Medulla oblongata (tissue), 1 donor: ENCODE measurements at regions not wholly inside any gene's neighbourhood (a gene's known extent, or its start where the extent isn't known, plus 50 kb on each side); places are given as distances from the start of the nearest gene placed in this dataset.

Experiments used
- DNase-seq: peaks from one replicate; pipeline ENCODE4 v3.0.0-alpha.2; 2015; ENCODE audit errors: extremely low spot score

DNA sequence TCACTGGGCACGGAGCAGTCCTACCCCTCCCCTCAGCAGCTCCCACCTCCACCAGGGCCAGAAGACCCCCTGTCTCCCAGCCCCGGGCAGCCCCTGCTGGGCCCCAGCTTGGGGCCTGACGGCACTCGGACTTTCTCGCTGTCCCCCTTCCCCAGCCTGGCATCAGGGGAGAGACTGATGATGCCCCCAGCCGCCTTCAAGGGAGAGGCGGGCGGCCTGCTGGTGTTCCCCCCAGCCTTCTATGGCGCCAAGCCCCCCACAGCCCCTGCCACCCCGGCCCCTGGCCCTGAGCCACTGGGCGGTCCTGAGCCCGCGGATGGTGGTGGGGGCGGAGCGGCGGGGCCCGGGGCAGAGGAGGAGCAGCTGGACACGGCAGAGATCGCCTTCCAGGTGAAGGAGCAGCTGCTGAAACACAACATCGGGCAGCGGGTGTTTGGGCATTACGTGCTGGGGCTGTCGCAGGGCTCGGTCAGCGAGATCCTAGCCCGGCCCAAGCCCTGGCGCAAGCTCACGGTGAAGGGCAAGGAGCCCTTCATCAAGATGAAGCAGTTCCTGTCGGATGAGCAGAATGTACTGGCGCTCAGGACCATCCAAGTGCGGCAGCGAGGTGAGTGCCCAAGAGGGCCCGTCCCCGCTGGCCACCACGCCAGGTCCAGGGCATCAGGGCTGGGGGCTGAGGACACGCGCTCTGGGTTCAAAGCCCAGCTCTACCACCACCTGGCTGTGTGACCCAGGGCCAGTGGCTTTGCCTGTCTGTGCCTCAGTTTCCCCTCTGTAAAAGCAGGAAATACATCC is 58.6 kb downstream of the PHETA1 start:
- no peak for DNase-seq

DNA sequence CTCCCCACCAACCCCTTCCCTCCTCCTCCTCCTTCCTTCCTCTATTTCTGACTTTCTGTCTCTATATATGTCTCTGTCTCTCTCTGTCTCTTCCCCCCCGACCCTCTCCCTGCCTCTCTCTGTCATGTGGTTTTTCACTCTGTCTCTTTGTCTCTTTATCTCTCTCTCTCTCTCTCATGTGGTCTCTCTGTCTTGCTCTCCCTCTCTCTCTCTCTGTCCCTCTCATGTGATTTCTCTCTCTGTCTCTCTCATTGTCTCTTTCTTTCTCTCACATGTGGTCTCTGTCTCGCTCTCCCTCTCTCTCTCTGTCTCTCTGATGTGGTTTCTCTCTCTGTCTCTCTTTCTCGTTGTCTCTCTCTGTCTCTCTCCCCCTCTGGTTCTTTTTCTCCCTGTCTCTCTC is 59.3 kb downstream of the PHETA1 start:
- no peak for DNase-seq

DNA sequence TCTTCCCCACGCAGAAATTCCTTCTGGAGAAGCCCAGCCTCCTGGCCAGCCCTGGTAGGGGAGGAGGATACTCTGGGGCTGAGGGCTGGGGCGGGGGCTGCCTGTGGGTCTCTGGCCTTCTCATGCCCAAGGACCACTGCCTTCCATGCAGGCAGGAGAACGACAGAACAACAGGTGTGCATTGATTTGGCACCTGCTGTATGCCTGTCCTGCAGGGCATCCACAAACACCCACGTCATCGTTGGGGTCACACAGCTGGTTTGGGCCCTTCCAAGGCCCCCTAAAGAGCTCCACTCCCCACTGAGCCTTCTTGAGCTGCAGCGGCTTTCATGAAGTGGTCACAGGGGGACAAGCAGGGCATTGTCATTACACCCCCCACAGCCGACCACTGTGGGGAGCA is 60.4 kb downstream of the PHETA1 start:
- DNase-seq: no peak

DNA sequence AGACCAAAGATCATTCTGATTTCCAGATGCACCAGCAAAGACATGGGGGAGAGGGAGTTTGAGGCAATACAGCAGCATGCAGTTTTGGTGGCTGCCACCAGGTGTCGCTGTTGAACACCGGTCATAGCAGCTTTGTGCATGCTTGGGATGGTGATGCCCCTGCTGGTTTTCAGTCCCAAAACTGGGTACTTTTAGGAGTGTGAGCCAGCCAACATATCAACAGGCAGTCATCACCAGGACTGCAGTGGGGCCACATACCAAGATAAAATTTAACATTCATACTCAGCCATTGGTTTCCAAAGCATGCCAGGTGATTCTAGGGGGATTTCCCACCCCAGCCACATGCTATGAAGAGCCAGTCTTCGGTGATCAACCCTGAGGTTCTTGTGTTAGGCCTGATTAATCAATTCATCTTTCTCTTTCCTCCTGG is 64.2 kb downstream of the PHETA1 start:
- no peak for DNase-seq

DNA sequence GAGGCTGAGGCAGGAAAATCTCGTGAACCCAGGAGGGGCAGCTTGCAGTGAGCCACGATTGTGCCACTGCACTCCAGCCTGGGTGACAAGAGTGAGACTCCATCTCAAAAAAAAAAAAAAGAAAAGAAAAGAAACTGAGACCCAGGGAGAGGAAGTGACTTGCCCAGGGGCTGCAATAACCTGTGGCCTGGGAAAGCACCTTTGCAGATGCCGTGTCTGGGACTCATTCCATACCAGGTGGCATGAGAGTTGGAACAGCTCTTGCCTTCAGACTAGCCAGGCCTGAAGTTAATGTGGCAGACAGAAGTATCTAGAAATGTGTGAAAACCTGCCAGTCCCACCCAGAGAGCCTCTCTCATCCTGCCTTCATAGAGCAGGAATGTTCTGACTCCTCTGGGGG is 65.4 kb downstream of the PHETA1 start:
- DNase-seq: no peak

DNA sequence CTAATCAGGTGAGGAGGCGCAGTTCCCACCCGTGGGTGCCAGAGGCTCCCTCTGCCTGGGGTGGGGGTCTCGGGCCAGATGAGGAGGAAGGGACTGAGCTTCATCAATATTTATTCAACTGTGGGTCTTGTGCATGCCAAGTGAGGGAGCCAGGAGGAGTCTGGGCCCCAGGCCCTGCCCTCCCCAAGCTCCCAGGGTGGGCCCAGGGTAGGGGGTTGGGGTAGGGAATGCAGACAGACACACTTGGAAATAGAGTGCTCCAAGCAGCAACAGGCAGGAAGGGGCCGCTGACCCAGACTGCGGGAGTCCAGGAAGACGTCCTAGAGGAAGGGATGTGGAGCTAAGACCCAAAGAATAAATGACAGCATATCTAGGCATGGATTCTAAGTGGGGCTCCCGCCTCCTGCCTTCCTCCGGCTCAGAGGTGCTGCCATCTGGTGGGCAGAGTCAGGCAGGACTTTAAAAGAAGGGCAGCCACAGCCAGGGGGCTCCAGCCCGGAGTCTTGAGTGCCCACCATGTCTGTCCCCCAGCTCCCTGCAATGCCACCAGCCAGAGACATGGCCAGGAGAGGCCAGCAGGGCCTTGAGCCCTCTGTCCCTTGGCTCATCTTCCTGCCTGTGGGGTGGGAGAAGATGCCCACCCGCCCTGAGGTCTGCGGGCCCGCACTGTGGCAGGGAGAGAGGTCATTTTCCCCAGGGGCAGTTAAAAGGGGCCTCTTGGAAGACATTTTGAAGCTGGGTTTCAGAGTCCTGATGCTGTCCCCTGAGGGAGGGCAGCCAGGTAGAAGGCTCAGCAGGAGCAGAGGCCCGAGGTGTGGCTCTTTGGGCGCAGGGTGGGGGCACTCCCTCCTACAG is 70.1 kb downstream of the PHETA1 start:
- DNase-seq: peak; percentile 58

DNA sequence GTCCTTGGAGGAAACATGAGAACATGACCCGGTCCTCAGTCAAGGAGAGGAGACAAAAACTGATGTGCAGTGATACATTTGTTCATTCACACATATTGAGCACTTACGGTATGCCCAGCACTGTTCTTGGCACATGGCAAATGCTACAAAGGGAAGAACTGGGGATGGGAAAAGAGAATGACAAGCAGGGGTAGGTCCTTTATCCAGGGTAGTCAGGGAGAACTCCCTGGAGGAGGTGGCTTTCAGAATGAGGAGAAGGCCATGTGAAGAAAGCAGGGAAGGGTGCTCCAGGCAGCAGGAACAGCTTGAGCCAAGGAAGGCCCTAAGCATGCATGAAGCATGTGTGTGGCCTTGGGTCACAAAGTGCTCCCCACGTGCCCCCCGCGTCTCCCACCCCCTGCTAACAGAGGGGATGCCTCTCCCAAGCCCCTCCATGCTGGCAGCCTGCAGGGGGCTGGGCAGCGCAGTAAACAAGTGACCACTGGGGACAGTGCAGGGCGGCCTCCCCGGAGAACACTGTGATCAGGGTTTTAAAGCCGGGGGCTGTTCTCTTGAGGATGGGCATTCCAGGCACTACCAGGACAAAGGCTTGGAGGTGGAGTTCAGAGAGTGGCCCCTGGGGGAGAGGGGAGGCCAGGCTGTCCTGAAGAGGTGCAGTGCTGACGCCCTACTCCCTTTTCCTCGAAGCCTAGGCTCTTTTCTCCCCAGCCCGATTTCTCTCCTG is 71.0 kb downstream of the PHETA1 start:
- no peak for DNase-seq

DNA sequence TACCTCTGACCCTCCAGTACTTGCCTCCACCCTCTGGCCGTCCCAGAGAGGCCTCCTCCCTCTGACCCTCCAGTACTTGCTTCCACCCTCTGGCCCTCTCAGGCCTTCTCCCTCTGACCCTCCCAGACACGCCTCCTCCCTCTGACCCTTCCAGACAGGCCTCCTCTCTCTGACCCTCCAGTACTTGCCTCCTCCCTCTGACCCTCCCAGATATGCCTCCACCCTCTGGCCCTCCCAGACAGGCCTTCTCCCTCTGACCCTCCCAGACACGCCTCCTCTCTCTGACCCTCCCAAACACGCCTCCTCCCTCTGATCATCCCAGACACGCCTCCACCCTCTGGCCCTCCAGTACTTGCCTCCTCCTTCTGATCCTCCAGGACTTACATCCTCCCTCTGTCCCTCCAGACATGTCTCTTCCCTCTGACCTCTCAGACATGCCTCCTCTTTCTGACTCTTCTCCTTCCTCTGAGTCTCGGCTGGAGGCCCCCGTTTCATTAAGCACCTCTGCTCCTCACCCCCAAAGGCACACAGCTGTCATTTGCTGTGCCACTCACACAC is 71.9 kb downstream of the PHETA1 start:
- no peak for DNase-seq

DNA sequence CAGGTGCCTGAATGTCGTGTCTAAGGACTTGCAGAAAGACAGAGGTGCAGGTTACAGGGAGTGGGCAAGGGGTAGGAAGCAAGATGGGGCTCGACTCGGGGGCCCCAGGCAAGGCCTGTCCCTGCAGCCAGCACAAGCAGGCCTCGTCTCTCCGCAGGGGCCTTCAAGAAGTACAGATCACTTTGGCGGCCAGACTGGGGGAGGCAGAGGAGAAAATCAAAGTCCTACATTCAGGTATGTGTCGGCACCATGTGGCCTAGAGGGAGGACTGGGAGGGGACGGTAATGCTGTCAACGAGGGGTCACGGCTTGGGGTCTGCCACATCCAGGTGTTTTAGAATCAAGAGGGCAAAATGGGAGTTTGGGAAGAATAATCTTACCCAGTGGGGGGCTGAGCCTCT is 73.7 kb downstream of the PHETA1 start:
- no peak for DNase-seq

DNA sequence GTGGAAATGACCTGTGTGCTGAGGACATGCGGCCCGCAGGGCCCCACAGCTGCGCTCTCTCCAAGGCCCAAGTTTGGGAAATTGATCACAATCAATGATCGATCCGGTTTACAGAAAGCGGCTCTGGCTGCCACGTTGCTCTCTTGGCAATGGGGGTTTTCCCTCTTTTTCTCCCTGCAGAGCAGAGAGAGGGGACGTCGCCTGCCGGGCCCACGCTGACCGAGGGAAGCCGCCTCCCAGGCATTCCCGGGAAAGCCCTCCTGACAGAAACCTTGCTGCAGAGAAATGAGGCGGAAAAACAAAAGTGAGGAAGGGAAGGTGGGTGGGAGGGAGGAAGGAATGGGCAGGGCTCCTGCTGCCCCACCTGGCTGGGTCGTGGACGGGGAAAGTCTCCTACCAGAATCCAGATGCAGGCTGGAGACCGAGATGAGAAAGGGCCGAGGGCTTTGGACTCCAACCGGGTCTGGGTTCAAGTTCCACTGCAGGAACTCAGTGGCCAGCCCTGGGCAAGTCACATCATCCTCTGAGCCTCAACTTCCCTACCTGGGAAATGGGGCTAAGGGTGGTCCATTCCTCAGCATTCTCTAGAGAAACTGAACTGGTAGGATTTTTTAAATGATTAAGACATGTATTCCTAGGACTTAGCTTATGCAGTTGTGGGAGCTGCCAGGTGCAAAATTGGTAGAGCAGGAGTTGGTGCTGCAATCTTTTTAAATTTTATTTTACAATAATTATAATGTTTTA is 75.5 kb downstream of the PHETA1 start:
- DNase-seq: no peak

DNA sequence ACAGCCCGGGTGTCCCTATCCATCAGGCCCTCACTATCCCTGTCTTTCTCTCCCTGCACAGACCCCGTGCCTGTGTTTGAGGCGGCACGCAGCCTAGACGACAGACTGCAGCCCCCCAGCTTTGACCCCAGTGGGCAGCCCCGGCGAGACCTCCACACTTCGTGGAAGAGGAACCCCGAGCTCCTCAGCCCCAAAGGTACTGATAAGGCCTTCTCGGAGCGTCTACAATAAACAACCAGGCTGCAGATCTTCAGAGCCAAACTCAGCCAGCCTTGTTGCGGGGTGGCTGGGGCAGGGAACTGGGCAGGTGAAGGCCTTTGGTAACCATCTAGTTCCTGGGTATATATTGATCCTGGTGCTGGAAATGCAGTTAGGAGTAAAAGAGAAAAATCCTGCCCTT is 77.5 kb downstream of the PHETA1 start:
- DNase-seq: no peak

DNA sequence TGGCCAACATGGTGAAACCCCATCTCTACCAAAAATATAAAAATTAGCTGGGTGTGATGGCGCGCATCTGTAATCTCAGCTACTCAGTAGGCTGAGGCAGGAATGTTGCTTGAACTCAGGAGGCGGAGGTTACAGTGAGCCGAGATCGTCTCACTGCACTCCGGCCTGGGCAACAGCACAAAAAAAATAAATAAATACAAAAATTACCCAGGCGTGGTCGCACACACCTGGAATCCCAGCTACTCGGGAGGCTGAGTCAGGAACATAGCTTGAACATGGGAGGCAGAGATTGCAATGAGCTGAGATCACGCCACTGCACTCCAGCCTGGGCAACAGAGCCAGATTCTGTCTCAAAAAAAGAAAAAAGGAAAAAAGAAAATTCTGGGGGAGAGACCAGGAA is 80.1 kb downstream of the PHETA1 start:
- DNase-seq: no peak

DNA sequence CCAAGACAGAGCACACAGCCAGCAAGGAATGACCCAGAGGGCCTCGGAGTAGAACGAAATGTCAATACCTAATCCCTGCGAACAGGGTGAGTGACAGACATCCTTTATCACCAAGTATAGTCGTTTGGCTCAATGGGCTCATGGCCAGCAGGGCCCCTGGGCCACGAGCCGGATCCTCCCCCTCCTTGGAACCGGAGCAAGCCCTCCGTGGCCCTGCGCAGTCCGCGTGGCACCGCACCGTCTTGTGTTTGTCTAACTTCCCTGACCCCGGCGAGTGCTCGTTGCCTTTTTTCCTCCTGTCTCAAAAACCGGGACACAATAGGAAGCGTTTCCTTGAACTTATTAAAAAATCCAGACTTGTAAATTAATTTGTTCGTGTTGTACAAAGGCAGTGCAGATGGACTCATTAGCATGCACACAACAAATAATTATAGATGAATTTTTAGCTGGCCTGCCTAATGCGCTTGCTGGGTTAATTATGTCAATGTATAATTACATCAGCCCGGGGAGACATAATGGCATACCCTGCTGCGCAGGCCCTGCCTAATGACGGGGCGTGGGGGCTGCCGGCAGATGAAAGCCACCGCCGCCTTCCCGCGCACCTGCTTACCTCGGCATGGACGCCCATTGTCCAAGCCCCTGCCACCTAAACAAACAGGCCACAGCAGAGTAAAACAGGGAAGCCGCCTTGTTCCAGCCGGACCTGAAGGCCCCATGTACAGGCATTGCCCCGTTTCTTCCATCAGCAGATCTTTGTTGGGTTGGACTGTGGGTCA is 81.6 kb downstream of the PHETA1 start:
- no peak for DNase-seq

DNA sequence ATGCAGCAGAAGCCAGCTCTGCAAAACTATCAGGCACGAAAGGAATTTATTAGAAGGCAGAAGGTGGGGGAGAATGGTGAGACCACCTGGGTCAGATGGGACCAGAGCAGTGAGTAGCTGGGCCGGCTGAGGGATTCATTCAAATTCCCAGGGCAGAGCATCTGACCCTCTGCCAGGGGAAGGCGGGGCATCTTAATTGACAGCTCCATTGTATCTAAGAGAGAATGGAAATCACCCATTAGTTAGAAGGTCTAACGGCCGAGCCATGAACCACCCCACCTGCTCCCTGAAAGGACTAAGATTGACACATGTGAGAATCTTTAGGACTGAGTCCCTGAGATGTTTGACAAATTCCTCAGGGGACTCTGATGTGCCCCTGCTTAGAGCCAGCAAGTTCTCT is 83.7 kb downstream of the PHETA1 start:
- no peak for DNase-seq

DNA sequence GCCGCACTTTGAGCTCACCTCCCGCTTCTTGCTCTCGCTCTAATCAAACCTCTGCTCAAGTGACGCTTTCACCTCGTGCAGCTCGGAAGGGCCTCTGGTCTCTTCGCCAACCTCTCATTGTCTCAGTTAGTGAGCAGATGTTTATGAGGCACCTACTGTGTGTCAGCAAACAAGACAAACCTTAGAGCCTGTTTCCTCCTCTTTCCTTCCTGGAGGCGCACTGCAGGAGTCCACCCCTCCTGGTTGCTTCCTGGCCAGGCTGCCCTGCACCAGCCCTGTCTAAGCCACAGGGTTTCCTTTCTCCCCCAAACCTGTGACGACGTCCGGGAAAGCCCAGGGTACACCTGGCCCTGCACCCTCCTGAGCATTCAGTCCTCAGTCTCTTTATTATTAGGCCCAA is 84.2 kb downstream of the PHETA1 start:
- no peak for DNase-seq

DNA sequence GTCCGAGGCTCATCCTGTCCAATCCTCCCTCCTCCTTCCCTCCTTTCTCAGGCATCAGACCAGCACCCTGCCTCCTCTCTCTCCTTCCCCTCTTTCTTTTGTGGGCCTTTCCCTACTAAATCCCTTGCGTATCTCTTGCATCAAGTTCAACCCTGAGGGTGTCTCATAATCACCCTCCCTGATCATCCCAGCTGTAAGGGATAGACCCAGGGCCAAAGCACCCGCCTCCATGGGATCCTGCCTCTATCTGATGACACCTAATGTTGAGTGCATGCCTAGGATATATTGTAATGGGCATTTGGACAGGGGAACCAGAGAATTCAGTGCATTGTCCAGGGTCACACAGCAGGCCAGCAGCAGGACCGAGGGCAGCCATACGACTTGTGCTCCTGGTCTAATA is 84.9 kb downstream of the PHETA1 start:
- DNase-seq: no peak

DNA sequence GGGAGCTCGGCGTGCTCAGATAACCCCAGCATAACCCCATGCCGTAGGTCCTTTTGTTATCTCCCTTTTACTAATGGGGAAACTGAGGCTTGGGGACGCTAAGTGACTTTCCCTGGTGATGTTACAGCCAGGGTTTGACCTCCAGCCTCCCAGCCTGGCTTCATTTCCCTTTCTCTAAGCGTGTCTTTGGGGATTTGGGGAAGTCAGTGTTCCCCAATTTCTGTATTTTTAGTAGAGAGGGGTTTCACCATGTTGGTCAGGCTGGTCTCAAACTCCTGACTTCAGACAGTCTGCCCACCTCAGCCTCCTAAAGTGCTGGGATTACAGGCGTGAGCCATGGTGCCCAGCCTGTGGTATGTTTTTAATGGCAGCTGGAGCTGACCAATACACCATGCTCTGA is 85.4 kb downstream of the PHETA1 start:
- DNase-seq: no peak

DNA sequence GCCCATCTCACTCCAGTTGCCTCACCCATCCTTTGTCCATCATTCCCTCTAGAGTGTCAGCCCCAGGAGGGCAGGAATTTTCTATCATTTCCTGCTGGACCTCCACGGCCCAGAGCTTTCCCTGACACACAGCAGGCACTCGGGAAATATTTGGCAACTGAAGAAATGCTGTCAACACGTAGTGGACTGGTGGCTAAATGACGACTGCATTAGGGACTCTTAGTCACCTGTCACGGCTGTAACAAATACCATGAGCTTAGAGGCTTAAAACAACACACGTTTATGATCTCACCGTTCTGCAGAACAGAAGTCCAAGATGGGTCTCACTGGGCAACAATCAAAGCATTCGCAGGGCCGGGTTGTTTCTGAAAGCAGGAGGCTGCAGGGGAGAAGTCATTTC is 91.3 kb downstream of the PHETA1 start:
- no peak for DNase-seq

DNA sequence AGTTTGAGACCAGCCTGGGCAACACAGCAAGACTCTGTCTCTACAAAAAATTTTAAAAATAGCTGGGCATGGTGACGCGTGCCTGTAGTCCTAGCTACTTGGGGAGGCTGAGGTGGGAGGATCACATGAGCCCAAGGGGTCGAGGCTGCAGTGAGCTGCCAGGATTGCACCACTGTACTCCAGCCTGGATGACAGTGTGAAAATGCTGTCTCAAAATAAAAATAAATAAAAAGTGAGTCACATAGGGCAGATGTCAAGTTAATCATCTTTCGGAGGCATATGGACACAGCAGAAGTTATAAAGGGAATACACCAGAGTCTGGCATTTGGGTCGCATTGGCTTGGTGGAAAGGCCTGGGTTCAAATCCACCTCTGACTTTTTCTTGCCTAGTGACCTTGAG is 92.7 kb downstream of the PHETA1 start:
- no peak for DNase-seq

DNA sequence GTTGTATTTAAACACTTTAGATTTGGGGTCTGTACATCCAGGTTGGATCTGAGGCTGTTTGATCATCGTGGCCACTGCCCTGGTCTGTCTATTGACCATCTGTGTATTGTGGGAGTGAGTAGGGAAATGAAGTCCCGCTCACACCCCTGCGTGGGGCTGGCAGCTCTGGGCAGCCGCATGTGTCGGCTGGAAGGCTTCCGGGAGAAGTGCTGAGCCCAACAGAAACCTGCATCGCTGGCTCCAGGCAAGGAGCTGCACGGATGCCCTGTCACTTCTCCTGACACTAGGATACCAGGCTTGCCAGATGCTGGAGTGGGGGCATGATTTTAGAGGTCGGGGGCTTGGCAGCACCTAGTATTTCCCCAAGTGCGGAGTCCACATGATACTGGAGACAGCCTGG is 93.6 kb downstream of the PHETA1 start:
- no peak for DNase-seq

DNA sequence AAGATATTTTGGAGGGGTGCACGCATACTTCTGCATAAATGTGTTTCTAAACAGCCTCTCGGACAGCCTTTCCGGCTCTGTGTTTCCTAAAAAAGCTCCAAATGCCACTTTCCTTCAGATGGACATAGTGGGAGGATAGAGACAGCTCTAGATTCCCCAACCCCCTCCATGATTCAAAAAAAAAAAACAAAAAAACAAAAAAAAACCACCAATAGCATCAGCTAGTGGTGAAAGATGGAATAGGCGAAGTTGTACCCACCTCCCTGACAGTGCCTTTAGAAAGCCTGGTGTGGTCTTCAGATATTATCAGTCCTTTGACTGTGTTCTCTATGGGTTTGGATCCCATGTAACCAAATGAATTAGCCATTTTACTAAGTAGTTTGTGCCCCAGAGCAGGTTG is 94.1 kb downstream of the PHETA1 start:
- no peak for DNase-seq
